Ovary (tissue), 3 donors: ENCODE measurements at regions not wholly inside any gene's neighbourhood (a gene's known extent, or its start where the extent isn't known, plus 50 kb on each side); places are given as distances from the start of the nearest gene placed in this dataset.

Experiments used
- CTCF ChIP-seq, 3 donors: fragments of 450-650 bp in 2 of 3; fragments of 200-600 bp in 1 of 3; IDR thresholded peaks; one replicate each; pipeline versions ENCODE4 v1.5.1 to v1.8.0; 2016 to 2022; ENCODE audit warnings: antibody characterized with exemption in 3 of 3, mild to moderate bottlenecking in 1 of 3
- POLR2A ChIP-seq: fragments of 450-650 bp; IDR thresholded peaks from one replicate; pipeline ENCODE4 v1.6.1; 2017; ENCODE audit warnings: antibody characterized with exemption, mild to moderate bottlenecking, moderate library complexity
- donor health status: DM: no; HTN: no; CAD: no.

GRCh38 chr6:4359108-4359730 lies 223.8 kb upstream of the ECI2 start:
- TF ChIP-seq CTCF (IDR thresholded peaks at IDR 0.05) (no peak), POLR2A (no peak)
